ENCODE measurements at regions not wholly inside any gene's neighbourhood (a gene's known extent, or its start where the extent isn't known, plus 50 kb on each side); places are given as distances from the start of the nearest gene placed in this dataset.

- TF ChIP-seq SIN3A (IDR thresholded peaks at IDR 0.05; ENCODE audit: borderline replicate concordance, insufficient read depth, low read depth, low read length) (no peak), POLR2AphosphoS5 (IDR thresholded peaks at IDR 0.05; ENCODE audit: low read depth, low read length) (no peak)
- TF ChIP-seq, protein P1, sequence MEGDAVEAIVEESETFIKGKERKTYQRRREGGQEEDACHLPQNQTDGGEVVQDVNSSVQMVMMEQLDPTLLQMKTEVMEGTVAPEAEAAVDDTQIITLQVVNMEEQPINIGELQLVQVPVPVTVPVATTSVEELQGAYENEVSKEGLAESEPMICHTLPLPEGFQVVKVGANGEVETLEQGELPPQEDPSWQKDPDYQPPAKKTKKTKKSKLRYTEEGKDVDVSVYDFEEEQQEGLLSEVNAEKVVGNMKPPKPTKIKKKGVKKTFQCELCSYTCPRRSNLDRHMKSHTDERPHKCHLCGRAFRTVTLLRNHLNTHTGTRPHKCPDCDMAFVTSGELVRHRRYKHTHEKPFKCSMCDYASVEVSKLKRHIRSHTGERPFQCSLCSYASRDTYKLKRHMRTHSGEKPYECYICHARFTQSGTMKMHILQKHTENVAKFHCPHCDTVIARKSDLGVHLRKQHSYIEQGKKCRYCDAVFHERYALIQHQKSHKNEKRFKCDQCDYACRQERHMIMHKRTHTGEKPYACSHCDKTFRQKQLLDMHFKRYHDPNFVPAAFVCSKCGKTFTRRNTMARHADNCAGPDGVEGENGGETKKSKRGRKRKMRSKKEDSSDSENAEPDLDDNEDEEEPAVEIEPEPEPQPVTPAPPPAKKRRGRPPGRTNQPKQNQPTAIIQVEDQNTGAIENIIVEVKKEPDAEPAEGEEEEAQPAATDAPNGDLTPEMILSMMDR (IDR thresholded peaks at IDR 0.05), result no peak
Measured at GRCh38 chr3:194987571-194988494, 283.1 kb downstream of the XXYLT1 start.

Data from Panc1 (cell line).